Astrocyte of the spinal cord (primary cell): ENCODE measurements at regions not wholly inside any gene's neighbourhood (a gene's known extent, or its start where the extent isn't known, plus 50 kb on each side); places are given as distances from the start of the nearest gene placed in this dataset.

Experiments used
- DNase-seq: peaks from one replicate; pipeline ENCODE4 v3.0.0; 2011; ENCODE audit warnings: low read depth, low spot score
- H3K4me3 ChIP-seq: 2 replicates; pipeline ENCODE4 v1.5.1; 2011; ENCODE audit warnings: low read depth, mild to moderate bottlenecking, low read length, moderate library complexity
- in situ Hi-C: cut with HindIII; loops from 2 replicates; pipeline ENCODE4 v1.10.0; 2017; ENCODE audit warnings: low sequenced_read_pairs
- TF ChIP-seq, protein P1 (sequence below): IDR thresholded peaks from 2 replicates; pipeline ENCODE4 v1.5.1; 2012; ENCODE audit warnings: low read depth, mild to moderate bottlenecking, low read length, inconsistent platforms

DNA sequence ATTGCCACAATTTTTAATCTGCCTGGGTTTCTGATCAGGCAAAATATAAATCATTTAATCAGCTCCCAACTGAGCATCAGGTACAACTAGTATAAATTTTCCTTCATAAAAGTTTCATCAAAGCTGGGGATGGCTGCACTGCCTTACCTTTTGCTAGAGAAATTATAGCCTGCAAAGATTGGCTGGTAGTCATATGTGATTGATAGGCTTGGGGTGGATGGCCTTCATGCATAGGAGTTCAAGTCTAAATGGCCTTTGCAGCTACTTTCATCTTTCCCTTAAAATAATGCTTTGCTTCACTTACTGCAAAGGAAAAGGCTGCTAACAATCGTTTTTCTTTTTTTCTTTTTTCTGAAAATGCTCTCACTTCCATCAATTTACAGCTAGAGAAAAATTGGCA, 739.7 kb downstream of the CENPC start:
- no peak for DNase-seq
- TF ChIP-seq, protein P1, sequence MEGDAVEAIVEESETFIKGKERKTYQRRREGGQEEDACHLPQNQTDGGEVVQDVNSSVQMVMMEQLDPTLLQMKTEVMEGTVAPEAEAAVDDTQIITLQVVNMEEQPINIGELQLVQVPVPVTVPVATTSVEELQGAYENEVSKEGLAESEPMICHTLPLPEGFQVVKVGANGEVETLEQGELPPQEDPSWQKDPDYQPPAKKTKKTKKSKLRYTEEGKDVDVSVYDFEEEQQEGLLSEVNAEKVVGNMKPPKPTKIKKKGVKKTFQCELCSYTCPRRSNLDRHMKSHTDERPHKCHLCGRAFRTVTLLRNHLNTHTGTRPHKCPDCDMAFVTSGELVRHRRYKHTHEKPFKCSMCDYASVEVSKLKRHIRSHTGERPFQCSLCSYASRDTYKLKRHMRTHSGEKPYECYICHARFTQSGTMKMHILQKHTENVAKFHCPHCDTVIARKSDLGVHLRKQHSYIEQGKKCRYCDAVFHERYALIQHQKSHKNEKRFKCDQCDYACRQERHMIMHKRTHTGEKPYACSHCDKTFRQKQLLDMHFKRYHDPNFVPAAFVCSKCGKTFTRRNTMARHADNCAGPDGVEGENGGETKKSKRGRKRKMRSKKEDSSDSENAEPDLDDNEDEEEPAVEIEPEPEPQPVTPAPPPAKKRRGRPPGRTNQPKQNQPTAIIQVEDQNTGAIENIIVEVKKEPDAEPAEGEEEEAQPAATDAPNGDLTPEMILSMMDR, result no peak

DNA sequence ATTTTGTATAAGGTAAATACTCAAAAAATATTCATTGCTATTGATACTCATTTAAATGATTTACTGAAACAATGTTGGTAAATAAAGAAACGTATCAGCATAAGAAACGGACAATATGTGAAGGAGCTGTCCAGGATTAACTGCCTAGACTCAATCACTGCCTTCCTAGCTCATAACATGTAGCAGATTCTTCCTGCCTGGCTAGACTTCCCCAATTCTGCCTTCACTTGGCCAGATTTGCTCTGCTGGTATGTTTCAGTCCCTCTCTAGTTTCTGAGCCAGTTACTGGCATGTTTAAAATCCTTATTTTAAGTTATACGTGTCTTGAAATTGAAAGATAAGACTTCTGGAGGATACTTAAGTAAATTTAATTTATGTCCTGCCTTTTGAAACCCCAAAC, 740.3 kb downstream of the CENPC start:
- in situ Hi-C loops, result no loop called here
- no peak for DNase-seq
- no peak overlapping the region for H3K4me3 ChIP-seq
- TF ChIP-seq, protein P1, result no peak

More for the DNA sequence above, 739.7 kb downstream of the CENPC start:
- in situ Hi-C loops, result no loop called here
- no peak overlapping the region for H3K4me3 ChIP-seq

DNA sequence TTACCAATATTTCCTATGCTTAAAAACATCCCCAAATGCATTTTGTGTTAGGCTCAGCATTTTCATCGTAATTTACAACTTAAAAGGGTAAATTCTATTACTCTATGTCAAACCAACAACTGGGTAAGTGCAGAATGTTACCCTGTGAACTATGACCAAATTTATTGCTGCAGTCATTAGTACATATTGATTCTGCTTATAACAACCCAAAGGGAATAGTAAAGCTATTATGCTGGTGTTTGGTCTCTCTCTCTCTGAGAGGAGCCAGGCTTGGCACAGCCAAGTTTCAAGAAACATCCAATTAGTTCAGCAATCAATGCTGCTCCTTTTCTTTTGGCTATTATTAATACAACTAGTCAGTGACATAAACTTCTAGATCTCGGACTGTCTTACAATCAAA, 747.7 kb downstream of the CENPC start:
- in situ Hi-C loops, result no loop called here
- no peak for DNase-seq
- TF ChIP-seq, protein P1, result no peak
- H3K4me3 ChIP-seq, result no peak overlapping the region

DNA sequence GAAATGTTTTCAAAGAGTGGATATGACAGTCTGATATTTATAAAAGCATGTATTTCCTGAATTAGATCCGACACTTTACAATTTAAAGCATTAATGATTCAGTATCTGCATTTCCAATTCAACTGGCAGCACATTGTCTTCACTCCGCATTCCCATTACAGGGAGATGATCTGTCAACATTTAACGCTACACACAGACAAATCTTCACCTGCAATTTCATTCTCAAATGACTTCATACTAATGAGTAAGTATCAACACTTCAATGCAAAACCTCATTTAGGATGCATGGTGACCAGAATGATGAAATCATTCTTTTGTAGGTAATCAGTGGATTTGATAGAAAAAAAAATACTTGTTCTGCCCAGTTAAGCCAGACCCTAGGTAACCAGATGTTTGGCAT, 749.6 kb downstream of the CENPC start:
- DNase-seq, result no peak
- TF ChIP-seq, protein P1, result no peak
- in situ Hi-C loops, result no loop called here
- no peak overlapping the region for H3K4me3 ChIP-seq

DNA sequence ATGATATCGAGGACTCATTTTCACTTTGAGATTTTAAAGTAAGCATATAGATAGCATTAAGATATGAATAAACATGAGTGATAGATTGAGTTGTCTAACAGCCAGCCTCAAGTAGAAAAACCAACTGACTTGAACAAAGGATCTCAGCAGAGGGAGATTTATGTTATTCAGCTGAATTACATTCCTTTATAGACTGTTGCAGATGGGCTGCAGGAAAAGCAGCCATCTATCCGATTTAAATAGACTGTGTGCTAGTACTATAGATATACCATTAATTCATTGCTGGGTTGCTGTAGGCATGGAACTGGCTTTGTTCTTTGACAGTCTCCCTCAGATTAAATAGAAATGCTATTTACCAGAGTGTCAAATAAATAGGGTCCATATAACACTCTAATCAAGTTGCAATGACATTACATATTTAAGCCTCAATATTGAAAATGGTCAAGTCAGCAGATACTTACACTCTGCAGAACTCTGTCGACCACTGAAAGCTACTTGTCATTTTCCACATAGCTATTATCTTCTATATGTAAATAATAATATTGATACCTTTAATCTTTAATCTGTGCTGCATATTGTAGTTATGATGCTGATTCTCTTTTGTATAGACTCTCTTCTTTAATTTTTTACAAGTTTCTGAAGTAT, 750.8 kb downstream of the CENPC start:
- in situ Hi-C loops, result no loop called here
- no peak overlapping the region for H3K4me3 ChIP-seq
- TF ChIP-seq, protein P1, result no peak
- DNase-seq, result no peak

DNA sequence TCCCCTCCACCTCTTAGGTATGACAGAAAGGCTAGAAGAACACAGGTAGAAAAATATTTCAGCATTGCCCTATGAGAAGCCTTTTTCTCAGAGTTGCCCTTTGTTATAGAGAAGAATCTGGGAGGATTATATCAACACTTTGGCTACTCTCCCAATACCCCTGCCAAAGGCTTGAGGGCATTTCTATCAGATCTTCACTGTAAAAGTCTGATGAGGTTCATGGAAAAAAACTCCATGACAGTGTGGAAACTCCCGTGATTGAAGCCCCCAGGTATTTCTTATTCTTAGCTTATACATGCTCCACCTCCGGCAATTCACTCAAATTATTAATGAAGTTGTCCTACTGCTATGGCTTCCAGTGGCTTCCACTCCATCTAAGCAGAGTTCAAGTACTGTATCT, 753.6 kb downstream of the CENPC start:
- DNase-seq, result no peak
- in situ Hi-C loops, result no loop called here
- TF ChIP-seq, protein P1, result no peak
- no peak overlapping the region for H3K4me3 ChIP-seq
